SK-N-SH (cell line): ENCODE measurements at regions not wholly inside any gene's neighbourhood (a gene's known extent, or its start where the extent isn't known, plus 50 kb on each side); places are given as distances from the start of the nearest gene placed in this dataset.

Experiments
- CTCF ChIA-PET: fragments of 300-600, 350-600 bp; formaldehyde crosslinking; extraction: SDS; loops from one replicate; lab custom pipeline; 2021; lab: Yijun Ruan, JAX
- POLR2A ChIA-PET: fragments of 350-600 bp; sonication (Branson Sonifier 250); formaldehyde crosslinking; extraction: SDS; loops from one replicate; lab custom pipeline; 2020; ENCODE audit warnings: antibody characterized with exemption, inconsistent platforms; lab: Yijun Ruan, JAX
- DNase-seq: peaks from one replicate; pipeline ENCODE4 v3.0.0; 2012
- H2AFZ ChIP-seq: fragments of 200-600 bp; sonication (generic); 2 replicates; pipeline ENCODE4 v1.8.1; 2016; ENCODE audit warnings: antibody characterized with exemption, mild to moderate bottlenecking, low read depth
- H3F3A ChIP-seq: fragments of 200-600 bp; sonication (generic); replicated peaks from 2 replicates; pipeline ENCODE3; 2016; ENCODE audit warnings: antibody characterized with exemption, mild to moderate bottlenecking; ENCODE audit not compliant: insufficient read depth
- H3K27ac ChIP-seq, 2 experiments: fragments of 200-500 bp in 1 of 2; fragments of 200-600 bp in 1 of 2; sonication (Bioruptor generic) in 1 of 2; sonication (generic), shearing (Covaris generic) in 1 of 2; 2 replicates each; pipeline versions ENCODE4 v1.5.1 to v1.6.1; 2014 to 2016; ENCODE audit warnings: low read depth in 2 of 2, inconsistent platforms in 1 of 2, low read length in 1 of 2, mild to moderate bottlenecking in 1 of 2, mixed read lengths in 1 of 2
- H3K27me3 ChIP-seq: fragments of 200-600 bp; sonication (generic), shearing (Covaris generic); 2 replicates; pipeline ENCODE4 v1.6.1; 2016; ENCODE audit warnings: mixed run types; ENCODE audit not compliant: insufficient read depth
- H3K36me3 ChIP-seq, 2 experiments: fragments of 200-500 bp in 1 of 2; fragments of 200-600 bp in 1 of 2; sonication (Bioruptor generic) in 1 of 2; sonication (generic) in 1 of 2; replicated peaks in 1 of 2; 2 replicates each; pipeline versions ENCODE3 to v1.5.1; 2014 to 2016; ENCODE audit warnings: low read length in 1 of 2, mild to moderate bottlenecking in 1 of 2; ENCODE audit not compliant: insufficient read depth in 2 of 2, control insufficient read depth in 1 of 2
- H3K4me1 ChIP-seq, 2 experiments: fragments of 200-500 bp in 1 of 2; fragments of 200-600 bp in 1 of 2; sonication (Bioruptor generic) in 1 of 2; sonication (generic), shearing (Covaris generic) in 1 of 2; 2 replicates each; pipeline versions ENCODE4 v1.5.1 to v1.6.1; 2014 to 2016; ENCODE audit warnings: low read depth in 1 of 2, low read length in 1 of 2, mixed run types in 1 of 2; ENCODE audit not compliant: insufficient read depth in 2 of 2, control insufficient read depth in 1 of 2
- H3K4me2 ChIP-seq: fragments of 200-600 bp; sonication (generic), shearing (Covaris generic); 2 replicates; pipeline ENCODE4 v1.6.1; 2017; ENCODE audit warnings: mixed run types
- H3K4me3 ChIP-seq, 2 experiments: fragments of 200-500 bp in 1 of 2; fragments of 200-600 bp in 1 of 2; sonication (Bioruptor generic) in 1 of 2; sonication (generic), shearing (Covaris generic) in 1 of 2; 2 replicates each; pipeline versions ENCODE4 v1.5.1 to v1.8.1; 2014 to 2016; ENCODE audit warnings: low read depth in 2 of 2, inconsistent platforms in 1 of 2, low read length in 1 of 2, mild to moderate bottlenecking in 1 of 2, mixed read lengths in 1 of 2, moderate library complexity in 1 of 2
- H3K79me2 ChIP-seq: fragments of 200-600 bp; sonication (generic); 2 replicates; pipeline ENCODE4 v1.8.1; 2017; ENCODE audit warnings: mild to moderate bottlenecking; ENCODE audit not compliant: insufficient read depth
- H3K9ac ChIP-seq: fragments of 200-600 bp; sonication (generic); 2 replicates; pipeline ENCODE4 v1.6.1; 2017; ENCODE audit warnings: mixed run types
- H3K9me2 ChIP-seq: fragments of 200-600 bp; sonication (generic); 2 replicates; pipeline ENCODE4 v1.6.1; 2017; ENCODE audit warnings: mixed run types
- H3K9me3 ChIP-seq: fragments of 200-600 bp; sonication (generic); 2 replicates; pipeline ENCODE4 v1.6.1; 2017; ENCODE audit warnings: mixed run types, mild to moderate bottlenecking, moderate library complexity
- H4K20me1 ChIP-seq: fragments of 200-600 bp; sonication (generic); 2 replicates; pipeline ENCODE4 v1.6.1; 2017; ENCODE audit warnings: mild to moderate bottlenecking, mixed run types; ENCODE audit not compliant: insufficient read depth
- CTCF ChIP-seq: fragments of 200-600 bp; sonication (generic); IDR thresholded peaks from 2 replicates; pipeline ENCODE4 v1.6.1; 2017; ENCODE audit warnings: antibody characterized with exemption, mild to moderate bottlenecking, moderate library complexity
- ELF1 ChIP-seq: IDR thresholded peaks from 2 replicates; pipeline ENCODE4 v1.4.0; 2012
- EP300 ChIP-seq, 2 experiments: IDR thresholded peaks; 2 replicates each; pipeline versions ENCODE4 v1.4.0 to v1.6.1; 2012; ENCODE audit warnings: borderline replicate concordance in 1 of 2, low read depth in 1 of 2, low read length in 1 of 2
- EZH2phosphoT487 ChIP-seq: fragments of 200-600 bp; sonication (generic); IDR thresholded peaks from 2 replicates; pipeline ENCODE4 v1.6.1; 2017; ENCODE audit warnings: low read depth, mixed run types, mild to moderate bottlenecking, antibody characterized with exemption, moderate library complexity, borderline replicate concordance
- FOSL2 ChIP-seq: IDR thresholded peaks from 2 replicates; pipeline ENCODE4 v1.4.0; 2012; ENCODE audit warnings: low read depth, mild to moderate bottlenecking, moderate library complexity, borderline replicate concordance
- FOXJ3 ChIP-seq: sonication (generic); formaldehyde crosslinking; IDR thresholded peaks from 2 replicates; pipeline ENCODE4 v1.5.1; 2020; ENCODE audit warnings: mild to moderate bottlenecking, missing genetic modification reagents
- GABPA ChIP-seq: IDR thresholded peaks from 2 replicates; pipeline ENCODE4 v1.4.0; 2012; ENCODE audit warnings: low read depth, mild to moderate bottlenecking
- GATA2 ChIP-seq: sonication (generic); formaldehyde crosslinking; IDR thresholded peaks from 2 replicates; pipeline ENCODE4 v1.5.0; 2020; ENCODE audit warnings: mild to moderate bottlenecking, missing genetic modification reagents
- JUND ChIP-seq: IDR thresholded peaks from 2 replicates; pipeline ENCODE4 v1.4.0; 2012
- MAX ChIP-seq: IDR thresholded peaks from 2 replicates; pipeline ENCODE4 v1.4.0; 2012; ENCODE audit warnings: low read depth
- MXI1 ChIP-seq: IDR thresholded peaks from 2 replicates; pipeline ENCODE4 v1.6.1; 2012; ENCODE audit warnings: mild to moderate bottlenecking, low read depth, low read length, improper control_type of control experiment
- PBX3 ChIP-seq: IDR thresholded peaks from 2 replicates; pipeline ENCODE4; 2012
- RXRA ChIP-seq: IDR thresholded peaks from 2 replicates; pipeline ENCODE4 v1.4.0; 2012; ENCODE audit warnings: low read depth, mild to moderate bottlenecking, borderline replicate concordance
- SIN3A ChIP-seq: IDR thresholded peaks from 2 replicates; pipeline ENCODE4 v1.6.1; 2012; ENCODE audit warnings: low read depth, mild to moderate bottlenecking, low read length, moderate library complexity, borderline replicate concordance
- TCF12 ChIP-seq: IDR thresholded peaks from 2 replicates; pipeline ENCODE4 v1.4.0; 2012
- TEAD4 ChIP-seq: IDR thresholded peaks from 2 replicates; pipeline ENCODE4 v1.4.0; 2012; ENCODE audit warnings: mild to moderate bottlenecking, borderline replicate concordance; ENCODE audit not compliant: insufficient read depth
- USF1 ChIP-seq: IDR thresholded peaks from 2 replicates; pipeline ENCODE4 v1.4.0; 2012; ENCODE audit warnings: low read depth, borderline replicate concordance
- YY1 ChIP-seq: IDR thresholded peaks from 2 replicates; pipeline ENCODE4 v1.4.0; 2012; ENCODE audit warnings: low read depth, mild to moderate bottlenecking
- WGBS: methylation state at CpG from one replicate; pipeline ENCODE4 v1.1.6; 2017; ENCODE audit warnings: low lambda C conversion rate; 5-methylcytosine and 5-hydroxymethylcytosine counted together

GRCh38 chr17:73883175-73883574 lies 238.9 kb upstream of the SDK2 start:
- H3K4me1 ChIP-seq: peaks cover 0 to 5% of the 10 kb centered on the region in 2 experiments; a peak in 1 of 4 replicates
- H3K9me2 ChIP-seq: no peaks in the 10 kb centered on the region
- no peaks in the 10 kb centered on the region for H3K27me3 ChIP-seq
- TF ChIP-seq TEAD4 (no peak), CTCF (no peak), GATA2 (CRISPR knock-in tag) (no peak), EZH2phosphoT487 (no peak), FOXJ3 (CRISPR knock-in tag) (no peak), USF1 (no peak), MAX (no peak), RXRA (no peak), PBX3 (no peak), FOSL2 (no peak), ELF1 (no peak), YY1 (no peak), SIN3A (no peak), EP300 (IDR thresholded peaks at IDR 0.05; ENCODE audit: borderline replicate concordance in 1 of 2, low read depth in 1 of 2, low read length in 1 of 2) (no peak), TCF12 (no peak), MXI1 (no peak), GABPA (no peak), JUND (no peak)
- H3K9me3 ChIP-seq: no peaks in the 10 kb centered on the region
- ChIA-PET POLR2A (no interaction called here), CTCF (no interaction called here)
- H3K4me3 ChIP-seq: no peak overlapping the region
- no peak overlapping the region for H3K4me2 ChIP-seq
- H3F3A ChIP-seq: no peaks in the 10 kb centered on the region
- H2AFZ ChIP-seq: no peak overlapping the region
- no peaks in the 10 kb centered on the region for H4K20me1 ChIP-seq
- DNase-seq: no peak
- no peak overlapping the region for H3K27ac ChIP-seq
- no peak overlapping the region for H3K9ac ChIP-seq
- no peaks in the 10 kb centered on the region for H3K79me2 ChIP-seq
- WGBS: 48% methylated on average over 10 of the region's 10 CpGs
- no peaks in the 10 kb centered on the region for H3K36me3 ChIP-seq
